Neural progenitor cell (in vitro differentiated cells): ENCODE measurements at regions not wholly inside any gene's neighbourhood (a gene's known extent, or its start where the extent isn't known, plus 50 kb on each side); places are given as distances from the start of the nearest gene placed in this dataset.

Experiments
- EZH2 ChIP-seq: fragments of 200-600 bp; sonication (generic); IDR thresholded peaks from 2 replicates; pipeline ENCODE4 v1.6.1; 2017; ENCODE audit warnings: antibody characterized with exemption, mild to moderate bottlenecking, moderate library complexity
- TF ChIP-seq, protein P1 (sequence below): fragments of 200-600 bp; sonication (generic); IDR thresholded peaks from 2 replicates; pipeline ENCODE4 v1.5.1; 2017; ENCODE audit warnings: antibody characterized with exemption, mild to moderate bottlenecking

- TF ChIP-seq, protein P1, sequence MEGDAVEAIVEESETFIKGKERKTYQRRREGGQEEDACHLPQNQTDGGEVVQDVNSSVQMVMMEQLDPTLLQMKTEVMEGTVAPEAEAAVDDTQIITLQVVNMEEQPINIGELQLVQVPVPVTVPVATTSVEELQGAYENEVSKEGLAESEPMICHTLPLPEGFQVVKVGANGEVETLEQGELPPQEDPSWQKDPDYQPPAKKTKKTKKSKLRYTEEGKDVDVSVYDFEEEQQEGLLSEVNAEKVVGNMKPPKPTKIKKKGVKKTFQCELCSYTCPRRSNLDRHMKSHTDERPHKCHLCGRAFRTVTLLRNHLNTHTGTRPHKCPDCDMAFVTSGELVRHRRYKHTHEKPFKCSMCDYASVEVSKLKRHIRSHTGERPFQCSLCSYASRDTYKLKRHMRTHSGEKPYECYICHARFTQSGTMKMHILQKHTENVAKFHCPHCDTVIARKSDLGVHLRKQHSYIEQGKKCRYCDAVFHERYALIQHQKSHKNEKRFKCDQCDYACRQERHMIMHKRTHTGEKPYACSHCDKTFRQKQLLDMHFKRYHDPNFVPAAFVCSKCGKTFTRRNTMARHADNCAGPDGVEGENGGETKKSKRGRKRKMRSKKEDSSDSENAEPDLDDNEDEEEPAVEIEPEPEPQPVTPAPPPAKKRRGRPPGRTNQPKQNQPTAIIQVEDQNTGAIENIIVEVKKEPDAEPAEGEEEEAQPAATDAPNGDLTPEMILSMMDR: no peak
- TF ChIP-seq EZH2: no peak
These were observed 1162.8 kb upstream of the PRKX start for GRCh38 chrX:4876268-4876667.
